AG04449 (cell line): ENCODE measurements at regions not wholly inside any gene's neighbourhood (a gene's known extent, or its start where the extent isn't known, plus 50 kb on each side); places are given as distances from the start of the nearest gene placed in this dataset.

Source experiments
- CTCF ChIA-PET: fragments of 350-600 bp; formaldehyde crosslinking; extraction: SDS; loops from one replicate; lab custom pipeline; 2021; ENCODE audit warnings: antibody characterized with exemption; lab: Yijun Ruan, JAX
- POLR2A ChIA-PET: fragments of 400-600, 350-600 bp; formaldehyde crosslinking; extraction: SDS; loops from one replicate; lab custom pipeline; 2020; ENCODE audit warnings: antibody characterized with exemption, inconsistent platforms; lab: Yijun Ruan, JAX
- DNase-seq: peaks from one replicate; pipeline ENCODE4 v3.0.0-alpha.2; 2010; ENCODE audit warnings: low read depth, low spot score
- H3K4me3 ChIP-seq: 2 replicates; pipeline ENCODE4 v1.5.1; 2011; ENCODE audit warnings: low read depth, mild to moderate bottlenecking, control low read depth, low read length
- TF ChIP-seq, protein P1 (sequence below): IDR thresholded peaks from one replicate; pipeline ENCODE4 v1.5.1; 2011; ENCODE audit warnings: mild to moderate bottlenecking, moderate library complexity, low read length, control low read depth, inconsistent platforms; ENCODE audit not compliant: insufficient read depth; ENCODE audit errors: missing control alignments

DNA sequence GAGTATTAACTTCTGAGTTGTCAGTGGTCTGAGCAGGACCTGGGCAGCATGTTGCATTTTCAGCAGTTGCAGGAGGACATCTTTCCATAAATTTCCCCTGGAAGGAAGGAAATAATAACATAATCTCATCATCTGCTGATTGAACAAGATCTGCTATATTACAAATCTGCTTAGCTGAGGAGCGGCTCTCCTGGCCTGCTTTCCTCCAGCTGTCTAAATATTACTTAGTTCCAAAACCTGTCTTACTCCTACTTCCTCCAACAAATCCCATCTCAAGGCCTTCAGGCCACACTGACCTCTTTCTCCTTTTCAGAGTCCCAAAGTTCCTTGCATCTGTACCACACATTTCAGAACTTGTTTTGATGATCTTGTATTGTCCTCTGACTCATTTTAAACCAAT, 364.4 kb upstream of the MCTP2 start:
- H3K4me3 ChIP-seq: no peak overlapping the region
- TF ChIP-seq, protein P1, sequence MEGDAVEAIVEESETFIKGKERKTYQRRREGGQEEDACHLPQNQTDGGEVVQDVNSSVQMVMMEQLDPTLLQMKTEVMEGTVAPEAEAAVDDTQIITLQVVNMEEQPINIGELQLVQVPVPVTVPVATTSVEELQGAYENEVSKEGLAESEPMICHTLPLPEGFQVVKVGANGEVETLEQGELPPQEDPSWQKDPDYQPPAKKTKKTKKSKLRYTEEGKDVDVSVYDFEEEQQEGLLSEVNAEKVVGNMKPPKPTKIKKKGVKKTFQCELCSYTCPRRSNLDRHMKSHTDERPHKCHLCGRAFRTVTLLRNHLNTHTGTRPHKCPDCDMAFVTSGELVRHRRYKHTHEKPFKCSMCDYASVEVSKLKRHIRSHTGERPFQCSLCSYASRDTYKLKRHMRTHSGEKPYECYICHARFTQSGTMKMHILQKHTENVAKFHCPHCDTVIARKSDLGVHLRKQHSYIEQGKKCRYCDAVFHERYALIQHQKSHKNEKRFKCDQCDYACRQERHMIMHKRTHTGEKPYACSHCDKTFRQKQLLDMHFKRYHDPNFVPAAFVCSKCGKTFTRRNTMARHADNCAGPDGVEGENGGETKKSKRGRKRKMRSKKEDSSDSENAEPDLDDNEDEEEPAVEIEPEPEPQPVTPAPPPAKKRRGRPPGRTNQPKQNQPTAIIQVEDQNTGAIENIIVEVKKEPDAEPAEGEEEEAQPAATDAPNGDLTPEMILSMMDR: no peak
- ChIA-PET CTCF (no interaction called here), POLR2A (no interaction called here)
- DNase-seq: no peak

DNA sequence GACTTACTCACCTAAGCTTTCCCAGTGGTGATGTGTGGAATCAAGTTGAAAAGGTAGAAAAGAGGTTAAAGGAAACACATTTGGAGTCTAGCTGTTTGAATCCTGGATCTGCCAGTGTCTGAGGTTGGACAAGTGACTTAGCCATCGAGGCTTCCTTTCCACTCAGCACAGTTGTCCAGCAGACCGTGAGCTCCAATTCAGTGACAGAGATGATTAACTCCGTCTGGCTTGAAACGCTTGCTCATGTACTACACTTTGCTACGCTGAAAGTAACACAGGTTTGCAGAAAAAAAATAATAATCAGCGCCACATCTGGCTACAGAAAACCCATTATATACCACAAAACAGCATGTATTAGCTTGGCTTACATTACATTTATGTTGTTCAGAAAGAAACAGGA, 364.9 kb upstream of the MCTP2 start:
- no peak overlapping the region for H3K4me3 ChIP-seq
- DNase-seq: no peak
- POLR2A ChIA-PET: no interaction called here
- CTCF ChIA-PET: interaction anchor here (0.9 kb wide), 1 partner anchor 76 kb away, joined by 3 read pairs; no protein-coding TSS in a partner anchor
- TF ChIP-seq, protein P1: no peak

DNA sequence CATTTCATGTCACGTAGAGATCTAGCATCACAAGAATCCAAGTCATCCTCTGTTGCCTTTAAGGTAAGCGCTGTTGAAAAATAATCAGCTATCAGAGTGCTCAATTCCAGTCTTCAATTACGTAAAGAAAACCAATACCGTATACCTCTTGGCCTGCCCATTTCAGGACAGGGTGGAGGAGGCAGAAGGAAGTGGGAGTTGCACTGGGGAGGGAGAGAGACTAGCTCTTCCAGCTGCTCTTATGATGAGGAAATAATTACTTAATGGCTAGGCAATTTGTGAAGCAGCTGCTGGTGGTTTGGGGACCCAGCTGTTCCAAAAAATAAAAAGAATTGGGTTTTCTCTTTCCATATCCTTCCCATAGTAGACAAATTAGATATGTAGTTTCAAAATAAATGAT, 365.8 kb upstream of the MCTP2 start:
- ChIA-PET CTCF (interaction anchor here (0.9 kb wide), 1 partner anchor 77 kb away, joined by 3 read pairs; no protein-coding TSS in a partner anchor), POLR2A (no interaction called here)
- no peak overlapping the region for H3K4me3 ChIP-seq
- TF ChIP-seq, protein P1: no peak
- no peak for DNase-seq

DNA sequence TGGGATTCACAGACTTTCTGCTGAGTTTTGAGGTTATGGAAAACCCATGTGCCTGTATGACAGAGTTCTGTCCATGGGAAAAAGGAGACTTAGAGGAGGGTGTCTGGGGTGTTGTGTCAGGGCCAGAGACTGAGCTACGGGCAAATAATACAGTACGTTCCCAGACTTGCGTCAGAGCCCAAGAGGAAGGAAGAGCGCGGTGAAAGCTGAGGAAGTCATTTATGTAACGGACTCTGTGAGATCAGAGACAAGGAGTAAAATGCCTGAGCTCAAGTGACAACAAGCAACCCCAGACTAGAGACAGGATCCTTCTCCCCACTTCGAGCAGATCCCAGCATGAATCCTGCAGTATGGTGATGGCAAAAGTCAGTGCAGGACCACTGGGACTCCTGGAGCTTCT, 368.6 kb upstream of the MCTP2 start:
- ChIA-PET POLR2A (no interaction called here), CTCF (no interaction called here)
- TF ChIP-seq, protein P1: no peak
- H3K4me3 ChIP-seq: no peak overlapping the region
- DNase-seq: no peak

DNA sequence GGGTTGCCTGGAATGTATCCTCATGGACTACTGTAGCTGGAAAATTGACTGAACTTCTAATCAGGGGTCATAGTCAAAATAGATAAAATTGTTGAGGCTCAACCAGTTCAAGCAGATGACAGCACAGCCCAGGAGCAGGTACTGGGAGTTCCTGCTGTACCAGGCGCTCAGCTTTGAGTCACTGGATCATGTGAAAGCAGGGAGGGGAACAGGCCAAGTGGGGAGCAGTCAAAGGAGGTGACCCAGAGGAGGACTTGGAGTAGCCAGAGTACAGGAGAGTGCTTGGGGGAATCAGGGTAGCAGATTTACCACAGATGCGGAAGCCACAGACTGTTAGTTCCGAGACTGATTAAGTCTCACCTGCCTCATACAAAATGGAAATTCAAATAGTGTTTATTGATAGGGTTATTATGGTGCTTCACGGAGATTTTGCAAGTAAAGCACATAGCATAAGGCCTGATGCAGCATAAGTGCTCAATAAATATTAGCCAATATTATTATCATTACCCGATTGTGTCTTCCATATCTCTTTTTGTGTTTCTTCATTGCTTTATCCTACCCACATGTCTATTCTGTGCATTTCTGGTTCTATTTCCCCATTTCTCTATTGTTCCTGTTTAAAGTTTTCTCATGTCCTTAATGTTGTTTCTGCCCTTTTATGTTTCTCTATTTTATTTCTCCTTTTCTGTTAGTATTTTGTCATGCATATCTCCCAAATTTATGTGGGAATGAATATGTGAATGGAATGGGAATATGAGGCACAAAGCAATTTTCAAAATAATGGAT, 369.2 kb upstream of the MCTP2 start:
- ChIA-PET POLR2A (no interaction called here), CTCF (no interaction called here)
- TF ChIP-seq, protein P1: no peak
- no peak for DNase-seq
- no peak overlapping the region for H3K4me3 ChIP-seq

DNA sequence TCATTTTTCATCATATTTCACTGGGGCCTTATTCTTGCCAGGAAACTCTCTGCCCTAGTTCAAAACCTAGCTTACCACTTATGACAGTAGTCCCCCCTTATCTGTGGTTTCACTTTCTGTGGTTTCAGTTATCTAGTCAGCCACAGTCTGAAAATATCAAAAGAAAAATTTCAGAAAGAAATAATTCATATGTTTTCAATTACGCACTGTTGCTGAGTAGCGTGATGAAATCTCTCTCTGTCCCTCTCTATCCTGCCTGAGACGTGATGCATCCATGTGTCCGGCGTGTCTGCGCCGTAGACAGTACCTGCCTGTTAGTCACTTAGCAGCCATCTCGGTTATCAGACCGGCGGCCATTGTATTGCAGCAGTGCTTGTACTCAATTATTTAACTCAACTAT, 369.9 kb upstream of the MCTP2 start:
- CTCF ChIA-PET: no interaction called here
- POLR2A ChIA-PET: no interaction called here
- DNase-seq: peak; percentile 1
- H3K4me3 ChIP-seq: no peak overlapping the region
- TF ChIP-seq, protein P1: no peak
